B cell (primary cell): ENCODE measurements at regions not wholly inside any gene's neighbourhood (a gene's known extent, or its start where the extent isn't known, plus 50 kb on each side); places are given as distances from the start of the nearest gene placed in this dataset.

Experiments used
- EZH2 ChIP-seq: IDR thresholded peaks from 2 replicates; pipeline ENCODE4 v1.6.1; 2012; ENCODE audit warnings: borderline replicate concordance, low read depth, mild to moderate bottlenecking, moderate library complexity, low read length; ENCODE audit not compliant: insufficient read depth, poor library complexity, severe bottlenecking
- TF ChIP-seq, protein P1 (sequence below): fragments of 200-600 bp; IDR thresholded peaks from one replicate; pipeline ENCODE4 v1.8.0; 2022; ENCODE audit warnings: antibody characterized with exemption, mild to moderate bottlenecking

DNA sequence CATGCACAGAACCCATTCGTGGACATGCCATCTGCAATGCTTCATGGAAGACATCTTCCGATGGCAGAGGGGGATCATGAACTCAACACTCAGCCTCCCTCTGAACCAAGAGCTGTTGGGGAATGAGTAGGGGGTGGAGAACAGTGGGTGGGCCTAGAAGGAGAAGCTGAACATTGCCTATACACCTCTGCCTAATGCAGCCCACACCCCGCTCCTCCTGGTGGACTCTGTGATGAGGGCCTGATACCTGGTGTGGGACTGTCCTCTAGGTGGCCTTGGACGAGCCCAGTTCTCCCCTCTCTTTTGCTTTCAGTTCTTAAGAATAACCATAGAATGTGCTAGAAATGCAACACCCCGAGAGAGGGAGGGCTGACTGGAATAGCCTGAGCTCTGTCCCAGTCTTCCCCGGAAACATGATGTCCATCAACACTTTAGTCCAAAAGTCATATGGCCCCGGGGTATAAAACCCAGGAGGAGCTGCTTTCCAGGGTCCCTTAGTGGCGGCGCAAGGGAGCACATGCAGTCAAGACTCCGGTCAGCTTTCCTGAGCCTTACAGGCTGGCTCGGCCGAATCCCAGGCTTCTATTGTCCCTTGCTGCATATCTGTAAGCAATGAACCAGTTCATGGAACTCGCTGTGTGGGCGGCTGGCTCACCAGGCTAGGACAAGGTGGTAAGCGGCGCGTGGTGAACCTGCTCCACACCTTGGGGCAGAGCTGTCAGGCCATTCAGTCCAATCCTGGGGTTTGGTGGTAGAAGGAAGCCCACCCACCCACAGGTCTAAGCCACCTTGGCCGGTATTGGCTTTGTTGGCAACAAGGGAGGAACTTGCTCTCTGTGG is 216.9 kb downstream of the CTTN start:
- TF ChIP-seq, protein P1, sequence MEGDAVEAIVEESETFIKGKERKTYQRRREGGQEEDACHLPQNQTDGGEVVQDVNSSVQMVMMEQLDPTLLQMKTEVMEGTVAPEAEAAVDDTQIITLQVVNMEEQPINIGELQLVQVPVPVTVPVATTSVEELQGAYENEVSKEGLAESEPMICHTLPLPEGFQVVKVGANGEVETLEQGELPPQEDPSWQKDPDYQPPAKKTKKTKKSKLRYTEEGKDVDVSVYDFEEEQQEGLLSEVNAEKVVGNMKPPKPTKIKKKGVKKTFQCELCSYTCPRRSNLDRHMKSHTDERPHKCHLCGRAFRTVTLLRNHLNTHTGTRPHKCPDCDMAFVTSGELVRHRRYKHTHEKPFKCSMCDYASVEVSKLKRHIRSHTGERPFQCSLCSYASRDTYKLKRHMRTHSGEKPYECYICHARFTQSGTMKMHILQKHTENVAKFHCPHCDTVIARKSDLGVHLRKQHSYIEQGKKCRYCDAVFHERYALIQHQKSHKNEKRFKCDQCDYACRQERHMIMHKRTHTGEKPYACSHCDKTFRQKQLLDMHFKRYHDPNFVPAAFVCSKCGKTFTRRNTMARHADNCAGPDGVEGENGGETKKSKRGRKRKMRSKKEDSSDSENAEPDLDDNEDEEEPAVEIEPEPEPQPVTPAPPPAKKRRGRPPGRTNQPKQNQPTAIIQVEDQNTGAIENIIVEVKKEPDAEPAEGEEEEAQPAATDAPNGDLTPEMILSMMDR, result no peak
- TF ChIP-seq EZH2, result no peak
